Ectodermal cell (in vitro differentiated cells): ENCODE measurements at regions not wholly inside any gene's neighbourhood (a gene's known extent, or its start where the extent isn't known, plus 50 kb on each side); places are given as distances from the start of the nearest gene placed in this dataset.

Experiments used
- H3K27ac ChIP-seq: 2 replicates; pipeline ENCODE4 v1.7.0; 2013; ENCODE audit warnings: mild to moderate bottlenecking, low read depth, low read length; ENCODE audit not compliant: insufficient read depth, poor library complexity, severe bottlenecking
- H3K27me3 ChIP-seq: 2 replicates; pipeline ENCODE4 v1.7.0; 2013; ENCODE audit warnings: mild to moderate bottlenecking, low read length; ENCODE audit not compliant: insufficient read depth, control insufficient read depth, poor library complexity, severe bottlenecking
- H3K36me3 ChIP-seq: one replicate; pipeline ENCODE4 v1.7.0; 2013; ENCODE audit warnings: low read length; ENCODE audit not compliant: control insufficient read depth, insufficient read depth
- H3K4me1 ChIP-seq: one replicate; pipeline ENCODE4 v1.7.0; 2013; ENCODE audit warnings: low read length; ENCODE audit not compliant: control insufficient read depth, insufficient read depth
- H3K4me3 ChIP-seq: 2 replicates; pipeline ENCODE4 v1.7.0; 2013; ENCODE audit warnings: low read depth, low read length, control low read depth; ENCODE audit not compliant: insufficient read depth
- H3K9me3 ChIP-seq: 2 replicates; pipeline ENCODE4 v1.7.0; 2013; ENCODE audit warnings: mild to moderate bottlenecking, low read length, moderate library complexity; ENCODE audit not compliant: control insufficient read depth
- WGBS, 2 experiments: methylation state at CpG; one replicate each; pipeline ENCODE4 v1.1.7; 2013; ENCODE audit warnings: missing lambda C conversion rate in 2 of 2; 5-methylcytosine and 5-hydroxymethylcytosine counted together

DNA sequence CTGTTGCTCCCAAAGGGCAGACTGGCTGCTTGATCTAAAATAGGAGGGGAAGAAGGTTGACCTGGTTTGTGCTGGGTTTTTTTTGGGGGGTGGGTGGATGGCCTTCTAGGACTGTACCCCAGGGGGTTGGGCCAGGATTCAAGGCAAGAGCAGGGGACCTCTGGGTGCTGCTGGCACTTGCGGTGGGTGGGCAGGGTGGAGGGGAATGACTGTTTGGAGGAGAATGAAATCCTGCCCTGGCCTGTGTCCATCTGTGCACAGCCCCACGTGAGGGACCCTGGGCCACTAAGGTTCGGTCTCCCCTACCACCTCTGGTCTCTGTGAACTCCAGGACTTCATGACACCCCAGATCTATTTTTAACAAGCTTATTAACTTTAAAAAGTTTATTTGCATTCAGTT is 414.2 kb downstream of the PTPRU start:
- no peaks in the 10 kb centered on the region for H3K9me3 ChIP-seq
- no peaks in the 10 kb centered on the region for H3K27me3 ChIP-seq
- no peaks in the 10 kb centered on the region for H3K4me1 ChIP-seq
- no peak overlapping the region for H3K4me3 ChIP-seq
- H3K36me3 ChIP-seq, result no peaks in the 10 kb centered on the region
- 94% methylated on average over 3 of the region's 3 CpGs for WGBS, 2 experiments
- no peak overlapping the region for H3K27ac ChIP-seq

DNA sequence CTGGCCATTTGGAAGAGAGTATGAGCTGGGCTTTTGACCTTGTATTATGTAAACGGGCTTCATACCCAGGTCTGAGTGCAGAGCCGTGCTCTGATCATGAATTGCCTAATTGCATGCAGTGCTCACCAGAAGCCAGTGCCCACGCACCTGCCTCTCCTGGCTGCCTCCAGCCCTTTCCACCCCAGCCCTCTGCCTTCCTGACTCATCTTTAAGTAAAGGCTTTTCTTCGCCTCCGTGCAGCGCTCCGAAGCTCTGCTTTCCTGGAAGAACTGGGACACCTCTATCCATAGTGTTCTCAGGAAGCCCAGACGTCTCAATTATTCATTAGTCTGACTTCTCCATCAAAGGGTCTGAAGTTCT is 413.7 kb downstream of the PTPRU start:
- no peaks in the 10 kb centered on the region for H3K9me3 ChIP-seq
- H3K4me1 ChIP-seq, result no peaks in the 10 kb centered on the region
- no peak overlapping the region for H3K27ac ChIP-seq
- no peaks in the 10 kb centered on the region for H3K27me3 ChIP-seq
- WGBS, 2 experiments, result 92 to 94% methylated on average over 8 of the region's 8 CpGs
- no peaks in the 10 kb centered on the region for H3K36me3 ChIP-seq
- H3K4me3 ChIP-seq, result no peak overlapping the region

DNA sequence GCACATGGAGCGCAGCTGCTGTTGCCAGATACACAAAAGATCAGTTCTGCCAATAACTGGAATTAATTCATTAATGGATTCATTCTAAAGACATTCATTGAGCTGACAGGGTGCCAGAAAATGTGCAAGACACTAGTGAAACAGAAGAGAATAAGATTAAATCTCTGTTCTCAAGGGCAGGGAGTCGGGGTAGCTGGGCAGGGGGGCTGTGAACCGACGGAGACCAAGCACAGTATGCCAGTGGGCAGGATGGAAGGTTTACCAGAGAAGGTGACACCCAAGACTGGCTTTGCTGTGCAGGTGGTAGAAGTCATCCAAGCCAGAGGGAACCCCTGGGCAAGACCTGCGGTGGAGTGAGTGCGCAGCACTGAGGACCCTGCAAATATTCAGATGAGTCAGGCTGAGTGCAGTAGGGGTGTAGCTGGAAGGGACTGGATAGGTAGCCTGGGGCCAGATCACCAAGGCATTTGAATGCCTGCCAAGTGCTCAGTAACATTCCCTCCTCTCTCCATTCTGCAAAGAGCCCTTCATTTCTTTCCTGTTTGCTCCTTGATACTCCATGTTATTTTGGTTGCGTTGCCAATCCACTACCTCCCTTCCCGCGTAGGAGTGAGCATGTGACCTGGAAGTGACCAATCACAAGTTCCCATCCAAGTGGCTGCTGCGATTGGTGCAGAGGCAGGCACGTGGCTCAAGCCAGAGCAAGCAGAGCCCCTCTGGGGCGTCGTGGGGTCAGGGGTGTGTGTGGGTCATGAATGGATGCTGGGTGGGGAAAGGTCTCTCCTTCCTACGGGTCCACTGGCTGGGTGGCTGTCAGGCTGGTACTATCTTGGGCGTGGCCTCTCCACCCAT is 413.1 kb downstream of the PTPRU start:
- H3K36me3 ChIP-seq, result no peaks in the 10 kb centered on the region
- WGBS, 2 experiments, result 88 to 89% methylated on average over 15 of the region's 15 CpGs
- no peaks in the 10 kb centered on the region for H3K27me3 ChIP-seq
- no peak overlapping the region for H3K4me3 ChIP-seq
- H3K27ac ChIP-seq, result no peak overlapping the region
- H3K4me1 ChIP-seq, result no peaks in the 10 kb centered on the region
- H3K9me3 ChIP-seq, result no peaks in the 10 kb centered on the region

DNA sequence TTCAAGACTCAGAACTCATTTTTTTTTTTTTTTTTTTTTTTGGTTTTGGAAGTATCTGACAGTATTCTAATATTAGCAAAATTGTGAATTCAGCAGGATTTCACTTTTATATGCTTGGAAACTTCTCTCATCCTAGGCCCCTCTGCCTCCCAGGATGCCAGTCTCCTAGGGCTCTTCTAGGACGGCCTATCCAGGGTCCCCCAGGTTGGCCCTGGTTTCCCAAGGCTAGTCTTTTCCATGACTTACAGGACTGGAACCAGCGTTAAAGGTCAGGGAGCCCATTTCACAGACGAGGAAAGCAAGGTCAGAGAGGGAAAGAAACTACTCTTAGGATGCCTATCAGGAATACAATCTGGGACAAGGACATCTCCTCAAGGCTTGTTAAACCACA is 412.5 kb downstream of the PTPRU start:
- WGBS, 2 experiments, result 87 to 96% methylated on average over 3 of the region's 3 CpGs
- H3K27me3 ChIP-seq, result no peaks in the 10 kb centered on the region
- no peak overlapping the region for H3K27ac ChIP-seq
- H3K4me1 ChIP-seq, result no peaks in the 10 kb centered on the region
- no peaks in the 10 kb centered on the region for H3K9me3 ChIP-seq
- no peaks in the 10 kb centered on the region for H3K36me3 ChIP-seq
- no peak overlapping the region for H3K4me3 ChIP-seq

DNA sequence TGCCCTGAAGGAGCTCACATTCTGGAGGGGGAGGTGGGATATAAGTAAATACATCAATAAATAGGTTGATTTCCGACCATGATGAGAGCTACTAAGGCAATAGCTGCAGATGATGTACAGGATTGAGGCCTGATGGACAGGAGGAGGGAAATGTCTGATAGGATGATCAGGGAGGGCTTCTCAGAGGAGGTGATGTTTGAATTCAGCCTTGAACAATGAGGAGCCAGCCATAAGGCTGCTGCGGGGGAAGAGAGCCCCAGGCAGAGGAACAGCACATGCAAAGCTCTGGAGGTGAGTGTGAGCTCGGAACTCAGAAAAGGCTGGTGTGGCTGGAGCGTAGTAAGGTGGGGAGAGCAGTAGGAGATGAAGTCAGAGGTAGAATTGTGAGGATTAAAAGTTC is 411.7 kb downstream of the PTPRU start:
- Histone ChIP-seq H3K36me3 (no peaks in the 10 kb centered on the region), H3K9me3 (no peaks in the 10 kb centered on the region)
- 83 to 90% methylated on average over 4 of the region's 4 CpGs for WGBS, 2 experiments

DNA sequence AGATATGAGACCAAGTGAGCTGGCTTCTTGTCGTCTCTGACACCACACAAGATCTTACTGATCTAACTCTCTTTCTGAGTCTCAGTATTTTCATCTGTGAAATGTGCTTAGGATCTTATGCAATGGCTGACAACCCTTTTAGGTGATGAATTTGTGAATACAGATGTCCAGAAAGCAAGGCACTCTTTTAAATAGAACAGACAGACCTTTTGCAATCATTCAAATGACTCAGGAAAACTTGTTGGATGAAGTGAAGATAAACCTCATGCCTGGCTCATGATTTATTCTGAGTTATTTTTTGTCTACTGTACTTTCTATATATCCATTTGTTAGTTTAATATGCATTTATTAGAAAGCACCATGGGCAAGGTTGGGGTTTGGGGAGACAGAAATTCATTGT is 411.3 kb downstream of the PTPRU start:
- whole genome bisulfite sequencing, 2 experiments, result 88 to 89% methylated on average over 1 of the region's 1 CpG
- no peaks in the 10 kb centered on the region for H3K36me3 ChIP-seq
- no peak overlapping the region for H3K27ac ChIP-seq
- no peaks in the 10 kb centered on the region for H3K4me1 ChIP-seq
- H3K4me3 ChIP-seq, result no peak overlapping the region
- no peaks in the 10 kb centered on the region for H3K27me3 ChIP-seq
- H3K9me3 ChIP-seq, result no peaks in the 10 kb centered on the region

More for the DNA sequence above, 411.7 kb downstream of the PTPRU start:
- Histone ChIP-seq H3K4me1 (no peaks in the 10 kb centered on the region), H3K4me3 (no peak overlapping the region), H3K27me3 (no peaks in the 10 kb centered on the region), H3K27ac (no peak overlapping the region)

DNA sequence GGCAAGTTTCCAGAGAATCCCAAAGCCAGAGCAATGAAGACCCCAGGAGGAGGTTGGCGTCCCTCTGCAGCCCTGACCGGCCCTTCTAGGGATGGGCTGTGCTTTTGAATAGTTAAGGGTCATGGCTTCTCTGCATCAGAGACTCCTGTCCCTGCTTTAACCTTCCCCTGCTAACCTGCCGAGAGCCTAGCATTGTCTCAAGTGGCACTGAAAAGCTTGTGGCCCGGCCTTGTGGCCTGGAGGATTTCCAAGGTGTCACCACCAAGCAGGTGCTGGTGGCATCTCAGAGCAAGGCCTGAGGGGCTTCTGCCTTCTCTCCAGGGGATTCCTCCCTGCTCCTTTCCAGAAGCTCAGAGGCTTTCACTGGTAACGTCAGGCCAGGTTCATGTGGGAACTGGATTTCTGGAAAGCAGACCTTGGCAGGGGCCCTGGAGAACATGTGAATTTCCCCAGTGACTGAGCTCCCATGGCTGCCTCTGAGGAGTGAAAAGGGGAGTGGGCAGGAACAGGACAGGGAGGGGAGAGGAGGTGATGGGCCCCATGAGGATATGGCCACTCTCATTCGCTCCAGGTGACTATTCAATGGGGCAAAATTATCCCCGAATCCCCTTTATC is 409.9 kb downstream of the PTPRU start:
- H3K27ac ChIP-seq, result no peak overlapping the region
- H3K4me1 ChIP-seq, result no peaks in the 10 kb centered on the region
- H3K27me3 ChIP-seq, result no peaks in the 10 kb centered on the region
- H3K36me3 ChIP-seq, result no peaks in the 10 kb centered on the region
- no peaks in the 10 kb centered on the region for H3K9me3 ChIP-seq
- 91 to 93% methylated on average over 7 of the region's 7 CpGs for WGBS, 2 experiments
- H3K4me3 ChIP-seq, result no peak overlapping the region

DNA sequence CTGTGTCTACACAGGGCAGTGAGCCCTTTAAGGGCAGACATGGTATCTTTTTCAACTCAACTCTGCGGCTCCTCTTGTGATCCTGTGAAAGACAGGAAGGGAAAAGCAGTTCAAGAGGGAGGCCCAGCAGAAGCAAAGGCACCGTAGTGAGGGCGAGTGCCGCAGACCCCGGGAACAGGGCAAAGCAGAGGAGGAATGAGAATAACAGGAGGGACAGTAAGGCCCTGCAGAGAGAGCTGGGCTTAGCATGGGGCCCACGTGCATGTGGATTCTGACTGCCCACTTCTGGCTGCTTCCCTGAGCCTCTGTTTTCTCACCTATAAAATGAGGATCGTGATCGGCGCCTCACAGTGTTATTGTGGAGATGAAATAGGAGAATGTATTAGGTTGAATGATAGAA is 409.3 kb downstream of the PTPRU start:
- Histone ChIP-seq H3K27me3 (no peaks in the 10 kb centered on the region), H3K9me3 (no peaks in the 10 kb centered on the region), H3K4me1 (no peaks in the 10 kb centered on the region), H3K27ac (no peak overlapping the region), H3K36me3 (no peaks in the 10 kb centered on the region), H3K4me3 (no peak overlapping the region)
- WGBS, 2 experiments, result 65 to 71% methylated on average over 9 of the region's 9 CpGs

DNA sequence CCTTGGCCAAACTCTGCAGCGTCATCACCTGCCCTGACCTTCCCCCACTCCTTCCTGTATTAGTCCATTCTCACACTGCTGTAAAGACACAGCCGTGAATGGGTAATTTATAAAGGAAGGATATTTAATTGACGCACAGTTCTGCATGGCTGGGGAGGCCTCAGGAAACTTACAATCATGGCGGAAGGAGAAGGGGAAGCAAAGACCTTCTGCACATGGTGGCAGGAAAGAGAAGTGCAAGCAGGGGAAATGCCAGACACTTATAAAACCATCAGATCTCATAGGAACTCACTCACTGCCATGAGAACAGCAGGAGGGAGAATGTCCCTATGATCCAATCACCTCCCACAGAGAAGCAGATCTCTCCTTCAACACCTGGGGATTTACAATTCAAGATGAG is 408.5 kb downstream of the PTPRU start:
- Histone ChIP-seq H3K27ac (no peak overlapping the region), H3K4me1 (no peaks in the 10 kb centered on the region), H3K4me3 (no peak overlapping the region), H3K36me3 (no peaks in the 10 kb centered on the region), H3K9me3 (no peaks in the 10 kb centered on the region), H3K27me3 (no peaks in the 10 kb centered on the region)
- 91 to 92% methylated on average over 4 of the region's 4 CpGs for WGBS, 2 experiments

DNA sequence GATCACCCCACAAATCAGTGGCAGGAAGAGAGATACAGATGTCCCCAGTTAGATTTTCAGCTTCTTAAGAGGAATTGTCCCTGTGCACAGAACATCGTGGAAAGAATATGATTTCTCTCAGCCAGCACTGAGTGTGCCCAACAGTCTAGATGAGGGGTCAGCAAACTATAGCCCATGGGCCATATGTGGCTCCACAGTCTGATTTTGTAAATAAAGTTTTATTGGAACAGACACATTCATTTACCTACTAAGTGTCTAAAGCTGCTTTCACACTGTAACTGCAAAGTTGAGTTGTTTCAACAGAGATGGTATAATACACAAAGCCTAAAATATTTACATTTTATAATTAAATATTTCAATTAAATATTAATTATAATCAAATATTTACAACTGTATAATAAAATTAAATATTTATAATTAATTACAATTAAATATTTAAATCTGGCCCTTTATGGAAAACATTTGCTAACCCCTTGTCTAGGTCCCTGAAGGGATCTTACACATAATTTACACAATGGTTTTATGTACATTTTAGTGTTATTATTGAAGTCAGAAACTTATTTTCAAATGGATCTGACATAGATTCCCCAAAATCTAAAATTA is 407.6 kb downstream of the PTPRU start:
- no peaks in the 10 kb centered on the region for H3K27me3 ChIP-seq
- H3K27ac ChIP-seq, result no peak overlapping the region
- no peaks in the 10 kb centered on the region for H3K36me3 ChIP-seq
- no peak overlapping the region for H3K4me3 ChIP-seq
- 89 to 95% methylated on average over 1 of the region's 1 CpG for WGBS, 2 experiments
- no peaks in the 10 kb centered on the region for H3K9me3 ChIP-seq
- H3K4me1 ChIP-seq, result no peaks in the 10 kb centered on the region
